GM19467 (cell line): ENCODE measurements at regions not wholly inside any gene's neighbourhood (a gene's known extent, or its start where the extent isn't known, plus 50 kb on each side); places are given as distances from the start of the nearest gene placed in this dataset.
A peak's percentile ranks its signal among the peaks of the same experiment; 100 is the strongest.

Experiments
- ATAC-seq: cut with Tn5 transposase; IDR thresholded peaks from one replicate; pipeline ENCODE4 v1.9.1; 2021; ENCODE audit warnings: mild to moderate bottlenecking, moderate library complexity; ENCODE audit not compliant: unreplicated experiment

- ATAC-seq = no peak
Observed at GRCh38 chr1:218809625-218810024, 364.1 kb upstream of the LYPLAL1 start.

- ATAC-seq = no peak
Observed at GRCh38 chr1:218810306-218810705, 363.4 kb upstream of the LYPLAL1 start.

GRCh38 chr1:218811497-218811896 is 362.2 kb upstream of the LYPLAL1 start:
- ATAC-seq = no peak

GRCh38 chr1:218812360-218812759 is 361.3 kb upstream of the LYPLAL1 start:
- no peak for ATAC-seq

GRCh38 chr1:218813237-218813636 is 360.4 kb upstream of the LYPLAL1 start:
- ATAC-seq = no peak

- no peak for ATAC-seq
Observed at GRCh38 chr1:218815076-218815475, 358.6 kb upstream of the LYPLAL1 start.

- ATAC-seq = no peak
Observed at GRCh38 chr1:218817071-218817470, 356.6 kb upstream of the LYPLAL1 start.

- ATAC-seq = no peak
Observed at GRCh38 chr1:218817691-218818465, 355.8 kb upstream of the LYPLAL1 start.

- peak; percentile 84 for ATAC-seq
Observed at GRCh38 chr1:218823291-218823900, 350.3 kb upstream of the LYPLAL1 start.

- ATAC-seq = no peak
Observed at GRCh38 chr1:218827486-218827885, 346.2 kb upstream of the LYPLAL1 start.

GRCh38 chr1:218828125-218828650 is 345.5 kb upstream of the LYPLAL1 start:
- ATAC-seq = no peak

GRCh38 chr1:218829097-218829496 is 344.6 kb upstream of the LYPLAL1 start:
- ATAC-seq = no peak

GRCh38 chr1:218835609-218836008 is 338.1 kb upstream of the LYPLAL1 start:
- ATAC-seq = no peak

GRCh38 chr1:218836264-218836663 is 337.4 kb upstream of the LYPLAL1 start:
- ATAC-seq = no peak

GRCh38 chr1:218837051-218837450 is 336.6 kb upstream of the LYPLAL1 start:
- ATAC-seq = no peak

GRCh38 chr1:218845589-218845988 is 328.1 kb upstream of the LYPLAL1 start:
- ATAC-seq = no peak

GRCh38 chr1:218846181-218846580 is 327.5 kb upstream of the LYPLAL1 start:
- ATAC-seq = no peak

- no peak for ATAC-seq
Observed at GRCh38 chr1:218847089-218847768, 326.4 kb upstream of the LYPLAL1 start.

GRCh38 chr1:218848009-218848408 is 325.7 kb upstream of the LYPLAL1 start:
- no peak for ATAC-seq

- no peak for ATAC-seq
Observed at GRCh38 chr1:218850367-218850766, 323.3 kb upstream of the LYPLAL1 start.

- no peak for ATAC-seq
Observed at GRCh38 chr1:218851586-218851985, 322.1 kb upstream of the LYPLAL1 start.

- ATAC-seq = no peak
Observed at GRCh38 chr1:218852527-218852926, 321.2 kb upstream of the LYPLAL1 start.
